ENCODE measurements at regions not wholly inside any gene's neighbourhood (a gene's known extent, or its start where the extent isn't known, plus 50 kb on each side); places are given as distances from the start of the nearest gene placed in this dataset.

DNA sequence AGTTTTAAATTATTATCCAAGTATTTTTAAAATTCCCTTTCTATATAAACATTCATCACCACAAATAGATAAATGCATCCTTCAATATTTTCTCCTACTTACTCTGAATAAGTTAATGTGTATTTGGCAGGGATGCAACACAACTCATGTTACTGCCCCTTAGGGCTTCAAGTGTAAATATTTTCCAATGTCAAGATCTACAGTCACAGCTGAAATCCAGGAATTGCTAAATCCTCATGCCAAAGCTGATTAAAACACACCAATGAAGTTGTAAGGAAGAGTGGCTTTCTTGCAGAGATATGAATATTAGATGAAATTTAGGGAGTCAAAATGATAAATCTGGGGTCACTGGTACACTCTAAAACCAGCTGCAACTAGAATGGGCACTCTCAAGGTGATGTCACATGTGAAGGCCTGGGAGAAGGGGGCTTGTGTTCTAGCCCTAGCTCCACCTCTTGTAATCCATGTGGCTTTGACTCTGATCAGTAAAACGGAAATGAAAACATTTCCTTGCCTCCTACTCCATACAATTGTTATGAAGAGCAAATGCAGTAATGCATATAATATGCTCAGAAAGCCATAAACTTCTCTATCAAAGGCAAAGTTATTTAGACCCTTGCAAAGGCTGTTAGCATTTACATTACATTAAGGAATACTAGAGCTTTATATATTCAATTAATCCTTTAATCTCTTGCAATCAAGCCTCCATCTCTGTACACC is 228.1 kb upstream of the NFE2L3 start:
- H3K4me1 ChIP-seq (ENCODE audit: insufficient read depth, low read length): no peaks in the 10 kb centered on the region
- peaks cover 11% of the 10 kb centered on the region for H3K27me3 ChIP-seq (ENCODE audit: insufficient read depth, low read length, poor library complexity)
- no peak overlapping the region for H2AFZ ChIP-seq (ENCODE audit: low read depth, low read length)
- H4K20me1 ChIP-seq (ENCODE audit: insufficient read depth, low read length): no peaks in the 10 kb centered on the region
- no peak overlapping the region for H3K27ac ChIP-seq (ENCODE audit: low read length)
- H3K9ac ChIP-seq (ENCODE audit: low read depth, low read length): no peak overlapping the region
- ATAC-seq (ENCODE audit: insufficient read depth, low read depth): no peak
- no peak for DNase-seq
- TF ChIP-seq, protein P1, sequence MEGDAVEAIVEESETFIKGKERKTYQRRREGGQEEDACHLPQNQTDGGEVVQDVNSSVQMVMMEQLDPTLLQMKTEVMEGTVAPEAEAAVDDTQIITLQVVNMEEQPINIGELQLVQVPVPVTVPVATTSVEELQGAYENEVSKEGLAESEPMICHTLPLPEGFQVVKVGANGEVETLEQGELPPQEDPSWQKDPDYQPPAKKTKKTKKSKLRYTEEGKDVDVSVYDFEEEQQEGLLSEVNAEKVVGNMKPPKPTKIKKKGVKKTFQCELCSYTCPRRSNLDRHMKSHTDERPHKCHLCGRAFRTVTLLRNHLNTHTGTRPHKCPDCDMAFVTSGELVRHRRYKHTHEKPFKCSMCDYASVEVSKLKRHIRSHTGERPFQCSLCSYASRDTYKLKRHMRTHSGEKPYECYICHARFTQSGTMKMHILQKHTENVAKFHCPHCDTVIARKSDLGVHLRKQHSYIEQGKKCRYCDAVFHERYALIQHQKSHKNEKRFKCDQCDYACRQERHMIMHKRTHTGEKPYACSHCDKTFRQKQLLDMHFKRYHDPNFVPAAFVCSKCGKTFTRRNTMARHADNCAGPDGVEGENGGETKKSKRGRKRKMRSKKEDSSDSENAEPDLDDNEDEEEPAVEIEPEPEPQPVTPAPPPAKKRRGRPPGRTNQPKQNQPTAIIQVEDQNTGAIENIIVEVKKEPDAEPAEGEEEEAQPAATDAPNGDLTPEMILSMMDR (IDR thresholded peaks at IDR 0.05; ENCODE audit: borderline replicate concordance, extremely low read depth, low read length, poor library complexity, severe bottlenecking): no peak
- TF ChIP-seq EZH2 (IDR thresholded peaks at IDR 0.05; ENCODE audit: borderline replicate concordance, low read depth, low read length, severe bottlenecking): no peak
- H3K9me3 ChIP-seq (ENCODE audit: insufficient read depth, low read length, severe bottlenecking): no peaks in the 10 kb centered on the region
- H3K36me3 ChIP-seq (ENCODE audit: insufficient read depth, low read length): no peaks in the 10 kb centered on the region
- no peak overlapping the region for H3K4me3 ChIP-seq (ENCODE audit: low read depth in 1 of 2, low read length in 2 of 2)
- H3K4me2 ChIP-seq (ENCODE audit: insufficient read depth, low read length): no peak overlapping the region
- no peaks in the 10 kb centered on the region for H3K79me2 ChIP-seq (ENCODE audit: insufficient read depth, low read length)

GRCh38 chr7:25926009-25926408 is 226.0 kb upstream of the NFE2L3 start:
- no peaks in the 10 kb centered on the region for H3K4me1 ChIP-seq (ENCODE audit: insufficient read depth, low read length)
- TF ChIP-seq EZH2 (IDR thresholded peaks at IDR 0.05; ENCODE audit: borderline replicate concordance, low read depth, low read length, severe bottlenecking): no peak
- TF ChIP-seq, protein P1 (IDR thresholded peaks at IDR 0.05; ENCODE audit: borderline replicate concordance, extremely low read depth, low read length, poor library complexity, severe bottlenecking): no peak
- H3K9me3 ChIP-seq (ENCODE audit: insufficient read depth, low read length, severe bottlenecking): no peaks in the 10 kb centered on the region
- H3K36me3 ChIP-seq (ENCODE audit: insufficient read depth, low read length): no peaks in the 10 kb centered on the region
- ATAC-seq (ENCODE audit: insufficient read depth, low read depth): no peak
- H3K27me3 ChIP-seq (ENCODE audit: insufficient read depth, low read length, poor library complexity): peaks cover 11% of the 10 kb centered on the region
- no peak for DNase-seq
- no peak overlapping the region for H3K9ac ChIP-seq (ENCODE audit: low read depth, low read length)
- H2AFZ ChIP-seq (ENCODE audit: low read depth, low read length): no peak overlapping the region
- H3K4me3 ChIP-seq (ENCODE audit: low read depth in 1 of 2, low read length in 2 of 2): no peak overlapping the region
- H4K20me1 ChIP-seq (ENCODE audit: insufficient read depth, low read length): no peaks in the 10 kb centered on the region
- no peaks in the 10 kb centered on the region for H3K79me2 ChIP-seq (ENCODE audit: insufficient read depth, low read length)
- H3K27ac ChIP-seq (ENCODE audit: low read length): no peak overlapping the region
- no peak overlapping the region for H3K4me2 ChIP-seq (ENCODE audit: insufficient read depth, low read length)

DNA sequence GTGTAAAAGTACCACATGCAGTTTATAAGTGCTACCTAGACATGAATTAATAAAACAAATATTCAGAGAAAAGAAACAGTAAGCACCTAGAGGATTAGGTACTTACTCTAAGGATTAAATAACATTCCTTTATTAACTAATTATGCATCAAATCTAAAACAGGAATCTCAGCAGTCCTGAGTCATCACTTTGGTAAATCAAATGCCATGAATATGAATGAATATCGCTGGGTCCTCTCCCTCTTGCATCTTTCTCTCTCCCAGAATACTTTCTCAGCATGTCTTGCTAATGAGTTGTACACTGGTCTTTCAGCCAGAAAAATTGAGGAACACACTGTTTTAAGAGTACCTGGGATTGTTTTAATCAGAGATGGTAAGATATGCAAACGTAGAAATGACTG is 225.5 kb upstream of the NFE2L3 start:
- TF ChIP-seq, protein P1 (IDR thresholded peaks at IDR 0.05; ENCODE audit: borderline replicate concordance, extremely low read depth, low read length, poor library complexity, severe bottlenecking): no peak
- no peak for TF ChIP-seq EZH2 (IDR thresholded peaks at IDR 0.05; ENCODE audit: borderline replicate concordance, low read depth, low read length, severe bottlenecking)
- no peak overlapping the region for H2AFZ ChIP-seq (ENCODE audit: low read depth, low read length)
- no peaks in the 10 kb centered on the region for H3K4me1 ChIP-seq (ENCODE audit: insufficient read depth, low read length)
- H3K9me3 ChIP-seq (ENCODE audit: insufficient read depth, low read length, severe bottlenecking): no peaks in the 10 kb centered on the region
- H4K20me1 ChIP-seq (ENCODE audit: insufficient read depth, low read length): no peaks in the 10 kb centered on the region
- no peak overlapping the region for H3K27ac ChIP-seq (ENCODE audit: low read length)
- ATAC-seq (ENCODE audit: insufficient read depth, low read depth) (no peak), DNase-seq (no peak)
- no peak overlapping the region for H3K9ac ChIP-seq (ENCODE audit: low read depth, low read length)
- H3K4me3 ChIP-seq (ENCODE audit: low read depth in 1 of 2, low read length in 2 of 2): no peak overlapping the region
- no peak overlapping the region for H3K4me2 ChIP-seq (ENCODE audit: insufficient read depth, low read length)
- H3K27me3 ChIP-seq (ENCODE audit: insufficient read depth, low read length, poor library complexity): peaks cover 11% of the 10 kb centered on the region
- no peaks in the 10 kb centered on the region for H3K79me2 ChIP-seq (ENCODE audit: insufficient read depth, low read length)
- no peaks in the 10 kb centered on the region for H3K36me3 ChIP-seq (ENCODE audit: insufficient read depth, low read length)
